IMR-90 (cell line): ENCODE measurements at regions not wholly inside any gene's neighbourhood (a gene's known extent, or its start where the extent isn't known, plus 50 kb on each side); places are given as distances from the start of the nearest gene placed in this dataset.
"Not testable (repeated sequence)": the region's sequence is repeated elsewhere in the genome, so short reads cannot be mapped to it uniquely, and the experiment has no call there.

ENCODE experiments used
- ATAC-seq: fragments of 200-7000 bp; cut with Tn5 transposase; 2 replicates; pipeline ENCODE4 v1.9.1; 2020; ENCODE audit warnings: low read depth, mild to moderate bottlenecking, moderate library complexity
- BruUV-seq: library from RNA; stranded (reverse); fragments of 400-500 nt; replicated peaks from 2 replicates; lab custom pipeline; 2021; lab: Mats Ljungman, UMichigan
- CTCF ChIA-PET: fragments of 300-600 bp; formaldehyde crosslinking; extraction: SDS; loops from one replicate; lab custom pipeline; 2021; ENCODE audit warnings: antibody characterized with exemption; lab: Yijun Ruan, JAX
- POLR2A ChIA-PET: fragments of 300-600 bp; sonication (Branson Sonifier 250); formaldehyde crosslinking; loops from one replicate; lab custom pipeline; 2022; ENCODE audit warnings: antibody characterized with exemption; ENCODE audit not compliant: unreplicated experiment; lab: Charles Lee
- DNase-seq: peaks from one replicate; pipeline ENCODE4 v3.0.0; 2013
- H2AFZ ChIP-seq: replicated peaks from 2 replicates; pipeline ENCODE3; 2013; ENCODE audit warnings: low read length, mild to moderate bottlenecking; ENCODE audit not compliant: poor library complexity
- H2AK5ac ChIP-seq: 2 replicates; pipeline ENCODE4 v1.6.1; 2013; ENCODE audit warnings: low read depth, low read length, inconsistent platforms
- H2AK9ac ChIP-seq: replicated peaks from 2 replicates; pipeline ENCODE3; 2013; ENCODE audit warnings: mild to moderate bottlenecking, low read depth, low read length, moderate library complexity; ENCODE audit not compliant: poor library complexity
- H2BK120ac ChIP-seq: 2 replicates; pipeline ENCODE4 v1.6.1; 2013; ENCODE audit warnings: low read depth, low read length, inconsistent platforms
- H2BK15ac ChIP-seq: 3 replicates; pipeline ENCODE4 v1.6.1; 2013; ENCODE audit warnings: low read depth, low read length, inconsistent platforms
- H2BK20ac ChIP-seq: 2 replicates; pipeline ENCODE4 v1.6.1; 2013; ENCODE audit warnings: low read depth, mild to moderate bottlenecking, inconsistent platforms, low read length, moderate library complexity
- H2BK5ac ChIP-seq: 2 replicates; pipeline ENCODE4 v1.6.1; 2013; ENCODE audit warnings: mild to moderate bottlenecking, low read depth, low read length, inconsistent platforms; ENCODE audit not compliant: poor library complexity, severe bottlenecking
- H3K14ac ChIP-seq: replicated peaks from 2 replicates; pipeline ENCODE4 v1.6.1; 2013; ENCODE audit warnings: low read depth, low read length, inconsistent platforms
- H3K18ac ChIP-seq: 2 replicates; pipeline ENCODE4 v1.6.1; 2013; ENCODE audit warnings: low read depth, low read length, control low read depth
- H3K23ac ChIP-seq: 2 replicates; pipeline ENCODE4 v1.6.1; 2013; ENCODE audit warnings: low read depth, low read length, inconsistent platforms
- H3K27ac ChIP-seq: 2 replicates; pipeline ENCODE4 v1.5.1; 2013; ENCODE audit warnings: mild to moderate bottlenecking, control low read depth, low read length; ENCODE audit not compliant: insufficient read depth
- H3K27me3 ChIP-seq: 2 replicates; pipeline ENCODE4 v1.6.1; 2013; ENCODE audit warnings: low read length; ENCODE audit not compliant: control insufficient read depth, insufficient read depth
- H3K36me3 ChIP-seq: 2 replicates; pipeline ENCODE4 v1.6.1; 2013; ENCODE audit warnings: low read length, mixed read lengths; ENCODE audit not compliant: control insufficient read depth, insufficient read depth
- H3K4ac ChIP-seq: 2 replicates; pipeline ENCODE4 v1.6.1; 2013; ENCODE audit warnings: low read depth, low read length, inconsistent platforms
- H3K4me1 ChIP-seq: 2 replicates; pipeline ENCODE4 v1.6.1; 2013; ENCODE audit warnings: low read length, mixed read lengths; ENCODE audit not compliant: control insufficient read depth, insufficient read depth
- H3K4me2 ChIP-seq: 2 replicates; pipeline ENCODE4 v1.6.1; 2013; ENCODE audit warnings: low read depth, mild to moderate bottlenecking, control low read depth, low read length, moderate library complexity
- H3K4me3 ChIP-seq: 2 replicates; pipeline ENCODE4 v1.5.1; 2013; ENCODE audit warnings: low read depth, mild to moderate bottlenecking, control low read depth, low read length, moderate library complexity; ENCODE audit not compliant: insufficient read depth
- H3K56ac ChIP-seq: 2 replicates; pipeline ENCODE4 v1.6.1; 2013; ENCODE audit warnings: low read length, inconsistent platforms; ENCODE audit not compliant: insufficient read depth; ENCODE audit errors: extremely low read depth
- H3K79me1 ChIP-seq, 2 experiments: 2 replicates each; pipeline ENCODE4 v1.6.1; 2013; ENCODE audit warnings: low read length in 2 of 2, inconsistent platforms in 1 of 2, low read depth in 1 of 2
- H3K9ac ChIP-seq: 2 replicates; pipeline ENCODE4 v1.6.1; 2013; ENCODE audit warnings: low read depth, low read length, control low read depth
- H3K9me1 ChIP-seq: 2 replicates; pipeline ENCODE4 v1.6.1; 2013; ENCODE audit warnings: low read length, inconsistent platforms; ENCODE audit not compliant: insufficient read depth
- H3K9me3 ChIP-seq: 2 replicates; pipeline ENCODE4 v1.6.1; 2013; ENCODE audit warnings: low read length; ENCODE audit not compliant: control insufficient read depth, insufficient read depth
- H4K20me1 ChIP-seq: 2 replicates; pipeline ENCODE4 v1.6.1; 2013; ENCODE audit warnings: low read length, inconsistent platforms; ENCODE audit not compliant: insufficient read depth
- H4K5ac ChIP-seq: 2 replicates; pipeline ENCODE4 v1.6.1; 2013; ENCODE audit warnings: mild to moderate bottlenecking, low read depth, low read length, control low read depth
- H4K8ac ChIP-seq, 2 experiments: 2 replicates each; pipeline ENCODE4 v1.6.1; 2013; ENCODE audit warnings: low read depth in 2 of 2, low read length in 2 of 2, control low read depth in 1 of 2, inconsistent platforms in 1 of 2
- H4K91ac ChIP-seq: 2 replicates; pipeline ENCODE4 v1.6.1; 2013; ENCODE audit warnings: low read depth, low read length, inconsistent platforms; ENCODE audit not compliant: insufficient read depth
- WGBS, 2 experiments: methylation state at CpG; one replicate each; pipeline versions ENCODE4 v1.1.5 to v1.1.7; 2013; ENCODE audit warnings: missing lambda C conversion rate in 2 of 2; ENCODE audit not compliant: insufficient read length in 1 of 2; ENCODE audit errors: extremely low coverage in 2 of 2; 5-methylcytosine and 5-hydroxymethylcytosine counted together
- dilution Hi-C: fragments of 300-500 bp; cut with HindIII; formaldehyde crosslinking; loops from one replicate; pipeline ENCODE4 v1.14.3; 2018; ENCODE audit warnings: low sequenced_read_pairs; ENCODE audit not compliant: unreplicated experiment
- in situ Hi-C: fragments of 300-500 bp; cut with MboI; formaldehyde crosslinking; loops from 3 replicates; pipeline ENCODE4 v1.14.3; 2019; ENCODE audit warnings: low sequenced_read_pairs, inconsistent platforms, mixed read lengths
- intact Hi-C: fragments of 100-400 bp; cut with micrococcal nuclease; formaldehyde crosslinking; loops from 2 replicates; pipeline ENCODE4 v1.10.0; 2022
- TF ChIP-seq, protein P1 (sequence below): fragments of 150-350 bp; IDR thresholded peaks from 2 replicates; pipeline ENCODE4 v1.6.1; 2016; ENCODE audit warnings: low read depth, mild to moderate bottlenecking, low read length, moderate library complexity, borderline replicate concordance
- TF ChIP-seq, protein P2 (sequence below): fragments of 150-350 bp; IDR thresholded peaks from 2 replicates; pipeline ENCODE4 v1.6.1; 2017; ENCODE audit warnings: mild to moderate bottlenecking, antibody characterized with exemption, low read length, low read depth

DNA sequence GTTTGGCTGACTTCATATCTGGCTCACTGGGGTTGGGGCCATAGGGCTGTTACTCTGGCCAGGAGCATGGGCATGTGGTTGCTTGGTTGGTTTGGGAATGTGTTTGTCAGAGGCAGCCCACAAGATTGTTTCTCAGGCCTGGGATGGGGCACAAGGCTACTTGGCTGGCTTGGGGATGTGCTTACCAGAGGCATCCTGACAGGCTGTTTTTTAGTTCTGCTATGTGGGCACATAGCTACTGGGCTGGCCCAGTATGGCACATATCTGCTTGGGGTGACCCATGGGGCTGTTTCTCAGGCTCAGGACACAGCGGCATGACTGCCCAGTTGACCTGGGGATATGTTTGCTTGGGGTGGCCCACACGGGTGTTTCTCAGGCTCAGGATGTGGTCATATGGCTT, 94.6 kb upstream of the PGR start:
- Histone ChIP-seq H3K18ac (no peak overlapping the region), H3K4me1 (no peaks in the 10 kb centered on the region), H4K5ac (no peak overlapping the region), H3K56ac (no peak overlapping the region), H4K8ac (no peak overlapping the region), H2BK120ac (no peak overlapping the region), H3K14ac (no peak overlapping the region), H3K27ac (no peak overlapping the region), H3K9me3 (peaks cover 9% of the 10 kb centered on the region), H3K23ac (no peak overlapping the region), H3K79me1 (no peaks in the 10 kb centered on the region), H3K9me1 (no peaks in the 10 kb centered on the region), H2AFZ (no peak overlapping the region), H3K27me3 (no peaks in the 10 kb centered on the region), H2BK5ac (no peak overlapping the region), H2AK5ac (no peak overlapping the region), H2AK9ac (no peak overlapping the region), H3K36me3 (no peaks in the 10 kb centered on the region), H3K4me3 (no peak overlapping the region), H4K20me1 (no peaks in the 10 kb centered on the region), H3K4ac (no peak overlapping the region), H3K9ac (no peak overlapping the region), H4K91ac (no peak overlapping the region), H2BK20ac (no peak overlapping the region), H3K4me2 (no peak overlapping the region), H2BK15ac (no peak overlapping the region)
- intact Hi-C loops (no loop called here), dilution Hi-C loops (no loop called here), in situ Hi-C loops (no loop called here)
- ChIA-PET CTCF (no interaction called here), POLR2A (no interaction called here)
- TF ChIP-seq, protein P1, sequence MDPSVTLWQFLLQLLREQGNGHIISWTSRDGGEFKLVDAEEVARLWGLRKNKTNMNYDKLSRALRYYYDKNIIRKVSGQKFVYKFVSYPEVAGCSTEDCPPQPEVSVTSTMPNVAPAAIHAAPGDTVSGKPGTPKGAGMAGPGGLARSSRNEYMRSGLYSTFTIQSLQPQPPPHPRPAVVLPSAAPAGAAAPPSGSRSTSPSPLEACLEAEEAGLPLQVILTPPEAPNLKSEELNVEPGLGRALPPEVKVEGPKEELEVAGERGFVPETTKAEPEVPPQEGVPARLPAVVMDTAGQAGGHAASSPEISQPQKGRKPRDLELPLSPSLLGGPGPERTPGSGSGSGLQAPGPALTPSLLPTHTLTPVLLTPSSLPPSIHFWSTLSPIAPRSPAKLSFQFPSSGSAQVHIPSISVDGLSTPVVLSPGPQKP, result no peak
- TF ChIP-seq, protein P2, sequence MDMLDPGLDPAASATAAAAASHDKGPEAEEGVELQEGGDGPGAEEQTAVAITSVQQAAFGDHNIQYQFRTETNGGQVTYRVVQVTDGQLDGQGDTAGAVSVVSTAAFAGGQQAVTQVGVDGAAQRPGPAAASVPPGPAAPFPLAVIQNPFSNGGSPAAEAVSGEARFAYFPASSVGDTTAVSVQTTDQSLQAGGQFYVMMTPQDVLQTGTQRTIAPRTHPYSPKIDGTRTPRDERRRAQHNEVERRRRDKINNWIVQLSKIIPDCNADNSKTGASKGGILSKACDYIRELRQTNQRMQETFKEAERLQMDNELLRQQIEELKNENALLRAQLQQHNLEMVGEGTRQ, result no peak
- no peak for DNase-seq
- WGBS, 2 experiments, result 0% methylated on average over 1 of the region's 2 CpGs; no CpG with 5 or more reads in 1 of the 2 experiments
- no peak for ATAC-seq
- BruUV-seq, result no TSS peak

DNA sequence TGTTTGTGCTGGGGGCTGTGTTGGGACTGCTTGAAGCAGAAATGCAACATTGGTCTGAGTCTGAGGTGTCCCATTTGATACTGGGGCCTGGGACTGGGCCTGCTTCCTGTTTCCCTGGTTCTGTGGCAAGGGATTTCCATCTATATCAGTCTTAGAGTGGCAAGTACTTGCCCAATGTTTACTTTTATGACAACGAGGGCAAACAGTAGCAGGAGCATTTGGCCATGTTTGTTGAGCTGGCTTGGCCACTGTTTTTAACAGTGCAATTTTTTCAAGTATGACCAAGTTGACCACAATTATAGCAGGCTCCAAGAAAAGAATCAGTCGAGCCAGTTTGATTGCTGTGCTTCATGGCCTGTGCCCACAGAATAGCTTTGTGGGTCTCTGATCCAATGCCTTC, 88.5 kb upstream of the PGR start:
- WGBS, 2 experiments, result 0% methylated on average over 1 of the region's 2 CpGs; no CpG with 5 or more reads in 1 of the 2 experiments
- H3K56ac ChIP-seq, H3K4ac ChIP-seq, H4K5ac ChIP-seq, H2BK5ac ChIP-seq, H4K8ac ChIP-seq, H4K20me1 ChIP-seq, CTCF ChIA-PET, DNase-seq, H2BK20ac ChIP-seq, dilution Hi-C loops, H2AFZ ChIP-seq, H3K4me1 ChIP-seq, H3K9me1 ChIP-seq, H3K4me3 ChIP-seq, H3K36me3 ChIP-seq, H2BK15ac ChIP-seq, H2AK9ac ChIP-seq, H2AK5ac ChIP-seq, H3K27ac ChIP-seq, H3K27me3 ChIP-seq, H2BK120ac ChIP-seq, H3K9me3 ChIP-seq, H3K23ac ChIP-seq, POLR2A ChIA-PET, H3K18ac ChIP-seq, H3K14ac ChIP-seq, BruUV-seq, intact Hi-C loops, ATAC-seq, H3K79me1 ChIP-seq, H4K91ac ChIP-seq, in situ Hi-C loops, H3K9ac ChIP-seq, H3K4me2 ChIP-seq: not testable (repeated sequence)
